Panc1 (cell line): ENCODE measurements at regions not wholly inside any gene's neighbourhood (a gene's known extent, or its start where the extent isn't known, plus 50 kb on each side); places are given as distances from the start of the nearest gene placed in this dataset.

ENCODE experiments used
- POLR2AphosphoS5 ChIP-seq: IDR thresholded peaks from 2 replicates; pipeline ENCODE4 v1.6.1; 2012; ENCODE audit warnings: mild to moderate bottlenecking, low read depth, low read length, moderate library complexity
- SIN3A ChIP-seq: IDR thresholded peaks from 2 replicates; pipeline ENCODE4 v1.6.1; 2012; ENCODE audit warnings: low read depth, mild to moderate bottlenecking, low read length, moderate library complexity, borderline replicate concordance; ENCODE audit not compliant: insufficient read depth
- TCF7L2 ChIP-seq: IDR thresholded peaks from 2 replicates; pipeline ENCODE4 v1.6.1; 2011; ENCODE audit warnings: mild to moderate bottlenecking, low read depth, low read length, inconsistent platforms
- TF ChIP-seq, protein P1 (sequence below): fragments of 450-650 bp; IDR thresholded peaks from 2 replicates; pipeline ENCODE4 v1.5.1; 2017; ENCODE audit warnings: mild to moderate bottlenecking
- TF ChIP-seq, protein P2 (sequence below), 2 experiments: IDR thresholded peaks; 2 replicates each; pipeline ENCODE4 v1.6.1; 2011 to 2012; ENCODE audit warnings: low read depth in 2 of 2, control low read depth in 1 of 2, low read length in 1 of 2, mild to moderate bottlenecking in 1 of 2, moderate library complexity in 1 of 2; ENCODE audit not compliant: insufficient read depth in 1 of 2

DNA sequence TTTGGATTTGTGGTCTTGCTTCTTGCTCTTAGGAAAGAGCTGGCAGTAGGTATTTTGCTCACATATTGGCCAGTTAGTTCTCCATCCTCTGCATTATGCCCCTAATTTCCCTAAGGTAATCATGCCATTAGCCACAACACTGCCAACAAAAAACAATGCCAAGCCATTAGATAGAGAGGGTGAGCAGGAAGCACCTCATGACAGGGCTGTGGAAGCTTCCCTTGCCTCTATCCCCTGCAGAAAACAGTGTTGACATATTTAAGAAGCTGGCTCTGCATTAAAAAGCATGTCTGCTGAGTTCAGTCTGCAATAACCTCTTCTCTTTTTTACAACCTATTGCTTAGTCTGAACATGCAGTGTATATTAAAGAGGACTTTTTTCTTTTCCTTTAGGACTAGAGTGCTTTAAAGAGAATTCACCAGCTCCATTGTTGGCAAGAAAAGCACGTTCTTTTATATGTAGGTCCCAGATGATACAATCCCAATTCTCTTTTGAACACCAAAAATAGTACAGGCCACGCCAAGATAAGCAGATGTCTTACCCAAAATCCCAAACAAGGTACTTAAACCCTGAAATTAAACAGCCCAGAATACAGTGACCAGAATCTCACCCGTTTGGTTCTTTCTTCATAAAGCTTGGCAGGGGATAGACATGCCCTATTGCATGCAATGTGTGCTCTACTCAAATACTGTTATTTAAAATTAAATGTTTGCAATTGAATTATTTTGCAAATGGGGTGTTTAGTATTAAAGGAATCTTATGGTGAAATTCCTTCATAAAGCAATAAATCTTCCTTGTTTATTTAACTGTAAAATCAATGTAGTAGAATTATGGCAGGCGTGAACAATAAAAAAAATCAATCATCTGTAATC, 93.7 kb upstream of the UBE3A start:
- TF ChIP-seq, protein P1, sequence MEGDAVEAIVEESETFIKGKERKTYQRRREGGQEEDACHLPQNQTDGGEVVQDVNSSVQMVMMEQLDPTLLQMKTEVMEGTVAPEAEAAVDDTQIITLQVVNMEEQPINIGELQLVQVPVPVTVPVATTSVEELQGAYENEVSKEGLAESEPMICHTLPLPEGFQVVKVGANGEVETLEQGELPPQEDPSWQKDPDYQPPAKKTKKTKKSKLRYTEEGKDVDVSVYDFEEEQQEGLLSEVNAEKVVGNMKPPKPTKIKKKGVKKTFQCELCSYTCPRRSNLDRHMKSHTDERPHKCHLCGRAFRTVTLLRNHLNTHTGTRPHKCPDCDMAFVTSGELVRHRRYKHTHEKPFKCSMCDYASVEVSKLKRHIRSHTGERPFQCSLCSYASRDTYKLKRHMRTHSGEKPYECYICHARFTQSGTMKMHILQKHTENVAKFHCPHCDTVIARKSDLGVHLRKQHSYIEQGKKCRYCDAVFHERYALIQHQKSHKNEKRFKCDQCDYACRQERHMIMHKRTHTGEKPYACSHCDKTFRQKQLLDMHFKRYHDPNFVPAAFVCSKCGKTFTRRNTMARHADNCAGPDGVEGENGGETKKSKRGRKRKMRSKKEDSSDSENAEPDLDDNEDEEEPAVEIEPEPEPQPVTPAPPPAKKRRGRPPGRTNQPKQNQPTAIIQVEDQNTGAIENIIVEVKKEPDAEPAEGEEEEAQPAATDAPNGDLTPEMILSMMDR: no peak
- TF ChIP-seq, protein P2, sequence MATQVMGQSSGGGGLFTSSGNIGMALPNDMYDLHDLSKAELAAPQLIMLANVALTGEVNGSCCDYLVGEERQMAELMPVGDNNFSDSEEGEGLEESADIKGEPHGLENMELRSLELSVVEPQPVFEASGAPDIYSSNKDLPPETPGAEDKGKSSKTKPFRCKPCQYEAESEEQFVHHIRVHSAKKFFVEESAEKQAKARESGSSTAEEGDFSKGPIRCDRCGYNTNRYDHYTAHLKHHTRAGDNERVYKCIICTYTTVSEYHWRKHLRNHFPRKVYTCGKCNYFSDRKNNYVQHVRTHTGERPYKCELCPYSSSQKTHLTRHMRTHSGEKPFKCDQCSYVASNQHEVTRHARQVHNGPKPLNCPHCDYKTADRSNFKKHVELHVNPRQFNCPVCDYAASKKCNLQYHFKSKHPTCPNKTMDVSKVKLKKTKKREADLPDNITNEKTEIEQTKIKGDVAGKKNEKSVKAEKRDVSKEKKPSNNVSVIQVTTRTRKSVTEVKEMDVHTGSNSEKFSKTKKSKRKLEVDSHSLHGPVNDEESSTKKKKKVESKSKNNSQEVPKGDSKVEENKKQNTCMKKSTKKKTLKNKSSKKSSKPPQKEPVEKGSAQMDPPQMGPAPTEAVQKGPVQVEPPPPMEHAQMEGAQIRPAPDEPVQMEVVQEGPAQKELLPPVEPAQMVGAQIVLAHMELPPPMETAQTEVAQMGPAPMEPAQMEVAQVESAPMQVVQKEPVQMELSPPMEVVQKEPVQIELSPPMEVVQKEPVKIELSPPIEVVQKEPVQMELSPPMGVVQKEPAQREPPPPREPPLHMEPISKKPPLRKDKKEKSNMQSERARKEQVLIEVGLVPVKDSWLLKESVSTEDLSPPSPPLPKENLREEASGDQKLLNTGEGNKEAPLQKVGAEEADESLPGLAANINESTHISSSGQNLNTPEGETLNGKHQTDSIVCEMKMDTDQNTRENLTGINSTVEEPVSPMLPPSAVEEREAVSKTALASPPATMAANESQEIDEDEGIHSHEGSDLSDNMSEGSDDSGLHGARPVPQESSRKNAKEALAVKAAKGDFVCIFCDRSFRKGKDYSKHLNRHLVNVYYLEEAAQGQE (IDR thresholded peaks at IDR 0.05; ENCODE audit: insufficient read depth in 1 of 2, low read depth in 2 of 2, low read length in 1 of 2): no peak
- TF ChIP-seq POLR2AphosphoS5 (no peak), SIN3A (no peak), TCF7L2 (no peak)
